CD4-positive, alpha-beta T cell (primary cell): ENCODE measurements at regions not wholly inside any gene's neighbourhood (a gene's known extent, or its start where the extent isn't known, plus 50 kb on each side); places are given as distances from the start of the nearest gene placed in this dataset.

Source experiments
- ATAC-seq: fragments of 200-7000 bp; cut with Tn5 transposase; one replicate; pipeline ENCODE4 v1.10.0; 2022; ENCODE audit warnings: mild to moderate bottlenecking; ENCODE audit not compliant: poor library complexity
- CTCF ChIA-PET: fragments of 350-600 bp; sonication (Branson Sonifier 250); formaldehyde crosslinking; loops from one replicate; lab custom pipeline; 2021; ENCODE audit warnings: antibody characterized with exemption, inconsistent platforms; lab: Charles Lee
- POLR2A ChIA-PET: fragments of 350-600 bp; sonication (Branson Sonifier 250); formaldehyde crosslinking; loops from one replicate; lab custom pipeline; 2021; ENCODE audit warnings: antibody characterized with exemption, inconsistent platforms; lab: Charles Lee
- DNase-seq, 14 experiments: peaks; one replicate each; pipeline ENCODE4 v3.0.0-alpha.2; 2013 to 2020; ENCODE audit warnings: mixed read lengths in 2 of 14
- H3K27ac ChIP-seq, 2 donors: one replicate each; pipeline versions ENCODE4 v1.5.1 to v1.7.0; 2013; ENCODE audit warnings: low read length in 2 of 2, low read depth in 1 of 2, mild to moderate bottlenecking in 1 of 2
- H3K27me3 ChIP-seq, 2 experiments: 1 replicate in 1 of 2; 2 replicates in 1 of 2; pipeline versions ENCODE4 v1.6.1 to v1.7.0; 2013; ENCODE audit warnings: low read length in 2 of 2, control low read depth in 1 of 2, mild to moderate bottlenecking in 1 of 2, moderate library complexity in 1 of 2; ENCODE audit not compliant: insufficient read depth in 2 of 2, control insufficient read depth in 1 of 2
- H3K36me3 ChIP-seq: one replicate; pipeline ENCODE4 v1.6.1; 2013; ENCODE audit warnings: low read length, control low read depth; ENCODE audit not compliant: insufficient read depth
- H3K4me1 ChIP-seq: one replicate; pipeline ENCODE4 v1.6.1; 2013; ENCODE audit warnings: low read length, control low read depth; ENCODE audit not compliant: insufficient read depth
- H3K4me3 ChIP-seq: one replicate; pipeline ENCODE4 v1.5.1; 2013; ENCODE audit warnings: mild to moderate bottlenecking, low read length, moderate library complexity
- H3K9me3 ChIP-seq, 2 experiments: 1 replicate in 1 of 2; 2 replicates in 1 of 2; pipeline versions ENCODE4 v1.6.1 to v1.7.0; 2013; ENCODE audit warnings: low read length in 2 of 2, mild to moderate bottlenecking in 2 of 2, control low read depth in 1 of 2, moderate library complexity in 1 of 2; ENCODE audit not compliant: control insufficient read depth in 1 of 2, insufficient read depth in 1 of 2
- H3K27ac Mint-ChIP-seq: one replicate; pipeline ENCODE4 v1.8.0; 2020; ENCODE audit warnings: mixed read lengths
- H3K27me3 Mint-ChIP-seq: one replicate; pipeline ENCODE4 v1.8.0; 2021; ENCODE audit warnings: mixed read lengths
- H3K36me3 Mint-ChIP-seq: one replicate; pipeline ENCODE4 v1.8.0; 2021; ENCODE audit warnings: low read depth, mixed read lengths
- H3K4me1 Mint-ChIP-seq: one replicate; pipeline ENCODE4 v1.8.0; 2021; ENCODE audit warnings: low read depth, mixed read lengths
- H3K4me3 Mint-ChIP-seq: one replicate; pipeline ENCODE4 v1.8.0; 2020; ENCODE audit warnings: mild to moderate bottlenecking, mixed read lengths
- H3K9me3 Mint-ChIP-seq: one replicate; pipeline ENCODE4 v1.8.0; 2020; ENCODE audit warnings: mixed read lengths
- CTCF ChIP-seq: fragments of 200-600 bp; IDR thresholded peaks from one replicate; pipeline ENCODE4 v1.8.0; 2022; ENCODE audit warnings: antibody characterized with exemption, mild to moderate bottlenecking
- intact Hi-C, 2 experiments: fragments of 100-400 bp; cut with DNase I in 1 of 2; cut with micrococcal nuclease in 1 of 2; formaldehyde crosslinking; loops; one replicate each; pipeline versions ENCODE4 v1.15.1 to v1.9.0; 2023 to 2025; cut with DNase I, micrococcal nuclease

GRCh38 chr5:154654486-154655371, 100.4 kb upstream of the LARP1 start:
- peaks cover 10% of the 10 kb centered on the region for H3K4me1 Mint-ChIP-seq
- no peak for ATAC-seq
- H3K9me3 ChIP-seq, result no peaks in the 10 kb centered on the region
- no peaks in the 10 kb centered on the region for H3K9me3 Mint-ChIP-seq
- no peak for DNase-seq
- no peaks in the 10 kb centered on the region for H3K27me3 ChIP-seq
- intact Hi-C loops, result loop anchor here (5.0 to 10.0 kb wide), 5 partner anchors 103 to 493 kb away; partner anchors contain the start of genes CNOT8 (in 1 of the 2), LARP1 (in 1 of the 2) and MRPL22 (in 1 of the 2)
- ChIA-PET POLR2A (no interaction called here), CTCF (interaction anchor here (0.7 kb wide), 1 partner anchor 104 kb away, joined by 4 read pairs; no protein-coding TSS in a partner anchor)
- H3K4me1 ChIP-seq, result peaks cover 9% of the 10 kb centered on the region
- H3K36me3 ChIP-seq, result no peaks in the 10 kb centered on the region
- H3K27ac Mint-ChIP-seq, result no peak overlapping the region
- H3K27me3 Mint-ChIP-seq, result peaks cover 5% of the 10 kb centered on the region
- H3K4me3 Mint-ChIP-seq, result no peak overlapping the region
- no peaks in the 10 kb centered on the region for H3K36me3 Mint-ChIP-seq
- no peak overlapping the region for H3K27ac ChIP-seq
- no peak for TF ChIP-seq CTCF
- no peak overlapping the region for H3K4me3 ChIP-seq

- no peaks in the 10 kb centered on the region for H3K27me3 ChIP-seq
- H3K27ac ChIP-seq, result no peak overlapping the region
- intact Hi-C loops, result loop anchor here (5.0 to 10.0 kb wide), 5 partner anchors 103 to 493 kb away; partner anchors contain the start of genes CNOT8 (in 1 of the 2), LARP1 (in 1 of the 2) and MRPL22 (in 1 of the 2)
- Mint-ChIP-seq H3K27me3 (peaks cover 6% of the 10 kb centered on the region), H3K4me3 (no peak overlapping the region), H3K27ac (no peak overlapping the region), H3K9me3 (no peaks in the 10 kb centered on the region), H3K36me3 (no peaks in the 10 kb centered on the region), H3K4me1 (peaks cover 10% of the 10 kb centered on the region)
- ChIA-PET POLR2A (no interaction called here), CTCF (no interaction called here)
- ATAC-seq (no peak), DNase-seq (no peak)
- no peak overlapping the region for H3K4me3 ChIP-seq
- TF ChIP-seq CTCF, result no peak
- no peaks in the 10 kb centered on the region for H3K9me3 ChIP-seq
- peaks cover 9% of the 10 kb centered on the region for H3K4me1 ChIP-seq
- no peaks in the 10 kb centered on the region for H3K36me3 ChIP-seq
Measured at GRCh38 chr5:154653764-154654485, 101.3 kb upstream of the LARP1 start.

GRCh38 chr5:154653418-154653763, 101.8 kb upstream of the LARP1 start:
- Mint-ChIP-seq H3K9me3 (no peaks in the 10 kb centered on the region), H3K27ac (no peak overlapping the region), H3K4me3 (no peak overlapping the region), H3K4me1 (peaks cover 10% of the 10 kb centered on the region), H3K27me3 (peaks cover 9% of the 10 kb centered on the region), H3K36me3 (no peaks in the 10 kb centered on the region)
- H3K27me3 ChIP-seq, result no peaks in the 10 kb centered on the region
- CTCF ChIA-PET, result no interaction called here
- no peak for TF ChIP-seq CTCF
- POLR2A ChIA-PET, result no interaction called here
- peaks cover 9% of the 10 kb centered on the region for H3K4me1 ChIP-seq
- intact Hi-C loops, result loop anchor here (5.0 to 10.0 kb wide), 5 partner anchors 104 to 494 kb away; partner anchors contain the start of genes CNOT8 (in 1 of the 2), LARP1 (in 1 of the 2) and MRPL22 (in 1 of the 2)
- no peaks in the 10 kb centered on the region for H3K9me3 ChIP-seq
- DNase-seq, result no peak
- no peak for ATAC-seq
- no peak overlapping the region for H3K27ac ChIP-seq
- H3K36me3 ChIP-seq, result no peaks in the 10 kb centered on the region
- H3K4me3 ChIP-seq, result no peak overlapping the region
